ENCODE measurements at regions not wholly inside any gene's neighbourhood (a gene's known extent, or its start where the extent isn't known, plus 50 kb on each side); places are given as distances from the start of the nearest gene placed in this dataset.

DNA sequence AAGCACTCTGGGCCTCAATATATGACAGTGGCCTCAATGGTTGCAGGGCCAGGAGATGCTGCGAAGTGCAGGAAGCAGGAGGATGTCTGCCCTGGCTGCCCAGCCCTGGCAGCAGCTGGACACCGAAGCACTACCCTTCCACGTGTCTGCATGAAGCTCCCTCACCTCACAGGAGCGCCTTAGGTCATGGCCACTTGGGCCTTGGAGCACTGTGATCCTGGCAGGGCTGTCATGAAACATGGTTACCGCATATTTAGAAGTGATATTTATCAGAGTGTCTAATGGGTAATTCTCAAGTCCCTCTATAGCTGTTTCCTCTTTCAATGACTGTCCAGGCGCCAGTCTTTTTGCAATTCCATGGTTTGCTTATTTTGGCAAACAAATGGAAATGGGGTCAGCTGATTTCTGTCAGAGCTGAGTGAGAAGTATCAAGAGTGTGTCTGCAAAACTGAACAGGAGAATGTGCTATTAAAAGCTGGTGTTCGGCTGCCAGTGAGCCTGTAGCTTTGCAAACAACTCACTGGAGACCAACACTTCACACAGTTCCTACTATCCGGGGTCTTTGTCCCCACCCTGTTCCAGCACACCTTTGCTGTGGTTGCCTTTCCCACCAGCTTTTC is 285.9 kb downstream of the KIF4B start:
- DNase-seq (ENCODE audit: low spot score), result no peak

DNA sequence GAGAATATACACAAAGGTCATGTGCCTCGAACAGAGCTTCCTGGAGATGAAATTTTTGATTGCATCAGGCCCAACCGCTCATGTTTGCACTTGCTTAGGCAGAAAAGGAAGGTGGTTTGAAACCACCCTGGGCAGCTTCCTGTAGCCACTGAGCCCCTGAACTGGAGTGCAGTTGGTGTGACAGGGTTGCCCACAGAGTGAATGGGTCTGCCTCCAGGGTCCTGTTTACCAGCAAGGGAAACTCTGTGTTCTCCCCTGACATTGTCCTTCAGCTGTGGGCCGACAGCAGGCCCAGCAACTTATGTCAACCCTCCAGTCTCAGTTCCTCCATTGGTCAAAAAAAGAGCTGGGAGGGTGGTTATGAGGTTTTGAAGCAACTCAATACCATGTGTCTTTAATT is 289.6 kb downstream of the KIF4B start:
- no peak for DNase-seq (ENCODE audit: low spot score)

DNA sequence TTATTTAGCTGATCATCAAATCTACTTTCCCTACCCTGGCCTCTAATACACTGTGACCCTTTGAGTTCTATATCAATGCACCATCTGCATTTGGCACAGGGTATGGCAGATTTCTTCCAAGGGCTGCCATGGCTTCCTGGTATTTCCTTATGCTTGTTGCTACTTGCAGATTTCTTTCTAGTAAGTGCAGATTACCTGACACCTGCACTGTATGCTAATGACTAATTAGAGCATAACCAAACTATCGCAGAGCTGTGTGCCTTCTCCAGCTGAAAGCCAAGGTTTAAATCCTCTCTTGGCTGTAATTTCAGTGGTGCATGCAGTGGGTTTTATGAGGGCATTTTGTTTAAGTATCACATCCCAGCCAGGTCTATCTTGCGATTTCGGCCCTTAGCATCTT is 293.7 kb downstream of the KIF4B start:
- no peak for DNase-seq (ENCODE audit: low spot score)

DNA sequence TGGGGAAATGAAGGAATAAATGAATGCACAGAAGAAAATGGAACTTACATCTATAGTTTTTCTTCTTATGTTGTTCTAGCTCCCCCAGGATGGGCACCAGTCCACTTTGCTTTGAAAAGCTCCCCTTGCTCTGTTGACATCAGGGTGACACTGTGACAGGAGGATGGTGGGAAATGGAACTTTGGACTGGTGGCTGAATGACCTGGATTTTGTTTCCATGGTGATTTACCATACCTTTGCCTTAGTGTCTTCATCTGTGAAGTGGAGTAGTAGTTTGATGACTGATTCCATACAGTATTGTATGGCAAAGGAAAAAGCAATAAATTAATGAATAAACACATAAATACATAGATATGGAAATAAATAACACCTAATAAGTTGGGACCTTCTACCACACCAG is 294.7 kb downstream of the KIF4B start:
- DNase-seq (ENCODE audit: low spot score), result no peak

DNA sequence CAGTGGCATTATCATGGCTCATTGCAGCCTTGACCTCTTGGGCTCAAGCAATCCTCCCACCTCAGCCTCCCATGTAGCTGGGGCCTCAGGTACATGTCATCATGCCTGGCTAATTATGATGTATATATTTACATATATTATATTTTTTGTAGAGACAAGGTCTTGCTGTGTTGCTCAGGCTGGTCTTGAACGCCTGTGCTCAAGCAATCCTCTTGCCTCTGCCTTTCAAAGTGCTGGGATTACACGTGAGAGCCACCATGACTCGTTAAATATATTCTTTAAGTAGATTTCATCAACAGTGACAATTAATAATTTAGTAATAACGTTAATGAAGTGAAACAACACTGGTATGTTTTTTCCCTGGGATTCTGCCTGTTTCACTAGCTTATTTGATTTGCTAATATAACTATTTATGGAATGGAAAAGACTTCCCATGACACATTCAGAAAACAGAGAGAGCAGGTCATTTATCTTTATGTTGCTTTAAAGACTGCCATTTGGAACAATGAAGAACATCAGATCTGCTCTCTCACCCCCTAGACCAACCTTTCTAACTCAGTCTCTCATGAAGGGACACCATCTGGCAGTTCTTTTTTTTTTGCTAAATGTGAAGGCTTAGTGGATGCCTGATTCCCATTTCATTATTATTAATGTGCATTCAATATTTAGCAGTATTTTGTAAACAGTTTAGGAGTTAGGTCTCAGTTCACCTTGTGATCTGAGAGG is 295.6 kb downstream of the KIF4B start:
- no peak for DNase-seq (ENCODE audit: low spot score)

DNA sequence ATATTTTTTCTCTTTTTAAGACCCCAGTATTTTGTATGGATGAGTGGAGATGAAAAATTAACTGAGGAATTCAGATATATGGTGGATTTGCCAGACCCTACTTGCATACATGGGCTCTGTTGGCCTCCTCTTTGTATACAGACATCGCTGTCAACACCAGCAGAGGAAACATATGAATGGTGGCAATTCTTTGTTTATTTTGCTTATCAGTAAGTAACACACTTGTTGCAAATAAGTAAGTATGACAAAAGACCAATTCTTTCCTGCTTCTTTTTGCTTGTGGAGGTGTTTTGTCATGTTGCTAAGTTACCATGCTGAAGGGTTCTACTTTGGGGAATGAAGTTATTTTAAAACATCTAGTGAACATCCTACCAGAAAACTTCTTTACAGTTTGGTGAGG is 298.2 kb downstream of the KIF4B start:
- DNase-seq (ENCODE audit: low spot score), result no peak

DNA sequence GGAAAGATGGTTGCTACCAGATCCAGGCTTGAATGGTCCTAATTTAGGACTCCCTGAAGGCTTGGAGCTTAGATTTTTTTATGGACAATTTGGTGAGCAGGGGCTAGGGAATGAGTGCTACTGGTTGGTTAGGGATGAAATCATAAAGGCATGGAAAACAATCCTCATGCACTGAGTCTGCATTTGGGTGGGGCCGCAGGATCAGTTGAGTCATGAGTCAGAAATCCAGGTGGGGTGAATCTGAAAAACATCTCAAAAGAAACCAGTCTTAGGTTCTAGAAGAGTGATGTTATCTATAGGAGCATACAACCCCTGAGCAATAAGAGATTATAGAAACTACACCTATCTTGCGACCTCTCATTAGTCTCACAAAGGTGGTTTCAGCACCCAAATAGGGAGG is 300.0 kb downstream of the KIF4B start:
- no peak for DNase-seq (ENCODE audit: low spot score)

DNA sequence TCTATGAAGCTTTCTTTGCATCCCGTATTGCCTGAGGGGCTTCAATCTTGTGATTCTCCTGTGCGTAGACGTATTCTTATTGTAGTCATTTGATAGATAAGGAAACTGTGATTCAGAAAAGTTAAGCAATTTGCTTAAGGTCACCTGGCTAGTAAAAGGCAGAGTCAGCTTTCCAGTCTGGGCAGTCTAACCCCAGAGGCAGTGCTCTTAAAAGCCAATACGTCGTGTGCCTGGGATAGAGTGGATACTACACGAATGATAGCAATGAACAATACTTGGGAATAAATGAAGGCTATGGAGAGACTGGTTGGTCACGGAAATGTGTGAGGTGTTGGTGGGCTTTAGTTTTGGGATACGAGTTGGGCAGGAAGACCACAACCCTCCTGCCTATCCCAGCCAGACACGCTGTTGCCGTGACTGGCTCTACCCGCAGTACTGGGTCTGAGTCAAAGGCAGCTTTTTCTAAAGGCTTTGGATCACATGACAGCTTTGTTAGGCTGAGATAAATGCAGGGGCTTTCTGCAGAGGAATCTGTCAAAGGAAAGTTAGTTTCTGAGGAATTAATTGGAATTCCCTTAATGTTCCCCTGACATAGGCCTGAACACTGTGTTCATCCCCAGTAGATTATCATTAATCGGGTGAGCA is 302.6 kb downstream of the KIF4B start:
- DNase-seq (ENCODE audit: low spot score), result no peak

DNA sequence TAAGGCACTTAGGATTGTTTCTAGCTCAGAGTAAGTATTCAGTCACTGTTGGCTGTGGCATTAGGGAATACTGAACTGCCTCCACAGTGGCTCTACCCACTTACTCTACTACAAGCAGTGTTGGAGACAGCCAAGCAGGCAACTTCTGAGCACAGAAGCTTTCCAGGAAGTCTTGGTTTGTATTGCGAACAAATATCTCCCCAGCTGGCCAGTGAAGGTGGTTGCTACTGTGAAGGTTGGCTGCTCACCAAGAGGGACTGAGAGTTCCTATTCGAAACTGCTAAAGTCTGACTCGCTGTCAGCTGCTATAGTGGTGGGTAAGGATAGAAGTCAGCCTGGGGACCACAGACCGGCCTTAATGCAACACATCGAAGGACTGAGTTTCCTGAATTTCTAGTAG is 319.1 kb downstream of the KIF4B start:
- no peak for DNase-seq (ENCODE audit: low spot score)

DNA sequence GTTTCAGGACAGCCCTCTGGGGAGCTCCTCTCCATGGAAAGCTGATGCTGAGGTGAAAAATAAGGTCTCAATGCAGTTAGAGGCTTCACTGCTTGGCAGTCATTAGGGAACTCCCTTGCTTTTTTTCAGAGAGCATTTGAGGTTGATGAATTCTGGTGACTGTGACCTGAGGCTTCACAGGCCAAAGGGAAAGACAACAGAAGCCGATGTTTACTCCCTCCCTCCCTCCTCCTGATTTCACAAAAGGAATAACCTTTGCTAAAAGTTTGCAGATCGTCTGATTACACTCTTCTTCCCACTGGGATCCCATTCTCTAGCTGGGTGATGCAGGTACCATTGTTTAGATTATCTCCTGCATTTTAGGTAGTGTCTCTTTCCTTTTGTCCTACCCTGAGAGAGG is 329.4 kb downstream of the KIF4B start:
- no peak for DNase-seq (ENCODE audit: low spot score)

DNA sequence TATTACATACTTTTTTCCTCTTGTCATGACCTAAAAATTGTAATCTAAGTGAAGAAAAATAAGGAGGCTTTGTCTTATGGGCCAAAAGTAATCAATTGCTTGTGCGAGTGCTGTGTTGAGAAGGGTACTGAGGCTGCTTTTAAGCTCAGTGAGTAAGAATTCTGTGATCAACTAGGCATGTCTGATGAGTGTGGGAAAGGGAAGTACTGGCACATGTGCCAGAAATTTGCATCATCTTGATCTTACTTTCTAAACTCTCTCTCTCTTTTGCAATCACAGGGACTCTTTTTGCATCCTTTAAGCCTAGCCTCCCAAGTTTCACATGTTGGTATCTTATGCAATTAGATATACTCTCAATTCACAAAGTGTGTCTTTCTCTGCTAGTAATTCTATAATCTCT is 329.9 kb downstream of the KIF4B start:
- no peak for DNase-seq (ENCODE audit: low spot score)

DNA sequence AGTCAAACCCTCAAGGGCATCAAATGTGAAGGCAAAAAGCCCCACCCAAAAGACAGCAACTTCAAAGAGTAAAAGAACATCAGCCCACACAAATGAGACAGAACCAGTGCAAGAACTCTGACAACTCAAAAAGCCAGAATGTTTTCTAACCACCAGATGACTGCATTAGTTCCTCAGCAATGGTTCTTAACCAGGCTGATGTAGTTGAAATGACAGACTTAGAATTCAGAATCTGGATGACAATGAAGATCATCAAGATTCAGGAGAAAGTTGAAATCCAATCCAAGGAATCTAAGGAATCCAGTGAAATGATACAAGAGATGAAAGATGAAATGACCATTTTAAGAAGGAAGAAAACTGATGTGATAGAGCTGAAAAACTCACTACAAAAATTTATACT is 339.7 kb downstream of the KIF4B start:
- DNase-seq (ENCODE audit: low spot score), result no peak

DNA sequence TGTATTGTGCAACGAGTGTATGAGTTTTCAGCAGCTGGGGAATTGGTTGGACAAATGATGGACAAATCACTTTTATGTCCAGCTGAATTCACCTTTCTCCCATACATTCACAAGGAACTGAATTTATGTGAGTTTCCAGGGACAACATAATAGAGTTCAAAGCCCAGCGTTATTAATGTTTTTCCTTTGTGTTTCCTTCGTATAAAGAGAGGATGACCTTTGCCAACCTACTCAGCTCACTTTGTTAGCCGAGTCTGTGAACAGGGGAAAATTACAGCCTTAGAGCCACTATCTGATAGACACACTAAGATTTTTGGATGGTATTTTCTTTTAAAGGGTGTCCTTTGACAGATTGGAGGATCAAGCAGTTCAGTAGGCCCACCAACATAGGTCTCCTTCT is 352.5 kb downstream of the KIF4B start:
- DNase-seq (ENCODE audit: low spot score), result no peak

DNA sequence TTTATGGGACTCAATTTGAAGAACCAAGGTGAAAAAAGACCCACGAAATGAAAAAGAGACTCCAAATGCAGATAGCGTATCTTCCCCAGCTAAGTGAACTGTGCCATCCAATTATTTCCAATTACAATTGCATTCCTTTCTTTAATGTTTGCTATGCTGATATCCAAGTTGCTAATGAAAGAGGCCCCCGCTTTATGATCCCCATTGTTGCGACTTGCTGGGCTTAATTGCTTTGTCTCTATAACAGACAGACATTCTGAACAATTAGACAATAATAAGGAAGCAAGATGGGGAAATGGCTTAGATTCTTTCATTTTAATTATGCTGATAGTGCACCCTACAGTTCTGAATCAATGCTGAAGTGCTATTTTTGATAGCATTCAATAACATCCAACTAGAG is 354.3 kb downstream of the KIF4B start:
- no peak for DNase-seq (ENCODE audit: low spot score)

DNA sequence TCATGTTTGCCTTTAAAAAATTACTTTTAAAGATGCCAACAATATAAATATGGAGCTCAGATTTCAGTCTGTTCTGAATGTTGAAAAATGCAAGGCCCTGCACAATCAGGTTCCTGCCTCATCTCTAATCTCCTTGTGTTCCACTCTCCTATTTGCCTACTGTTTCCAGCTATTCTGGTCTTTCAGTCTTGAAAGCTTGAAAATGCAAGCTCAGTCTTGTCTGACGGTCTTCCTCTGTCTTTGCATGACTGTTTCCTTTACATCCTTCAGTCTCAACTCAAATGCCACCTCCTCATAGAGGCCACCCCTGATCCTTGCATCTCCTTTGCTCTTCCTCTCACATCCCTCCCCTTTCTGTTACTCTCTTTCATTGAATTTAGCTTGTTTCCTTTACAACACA is 354.9 kb downstream of the KIF4B start:
- no peak for DNase-seq (ENCODE audit: low spot score)

DNA sequence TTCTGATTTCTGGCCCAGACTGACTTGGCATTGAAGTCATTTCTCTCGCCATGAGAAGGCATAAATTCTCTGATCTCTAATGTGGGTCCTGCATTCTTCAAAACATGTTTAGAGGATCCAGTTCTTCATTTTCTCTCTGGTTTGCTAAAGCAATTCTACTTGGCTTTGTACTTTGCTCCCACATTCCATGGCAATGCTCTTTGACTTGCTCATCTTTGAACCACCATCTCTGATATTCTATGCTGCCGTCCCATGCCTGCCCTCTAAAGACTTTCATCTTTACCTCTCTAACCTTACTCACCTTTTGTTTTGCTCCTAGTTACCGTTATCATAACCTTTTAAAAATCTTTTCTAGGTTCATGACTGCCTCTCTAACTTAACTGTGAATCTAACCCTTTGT is 366.9 kb downstream of the KIF4B start:
- no peak for DNase-seq (ENCODE audit: low spot score)

DNA sequence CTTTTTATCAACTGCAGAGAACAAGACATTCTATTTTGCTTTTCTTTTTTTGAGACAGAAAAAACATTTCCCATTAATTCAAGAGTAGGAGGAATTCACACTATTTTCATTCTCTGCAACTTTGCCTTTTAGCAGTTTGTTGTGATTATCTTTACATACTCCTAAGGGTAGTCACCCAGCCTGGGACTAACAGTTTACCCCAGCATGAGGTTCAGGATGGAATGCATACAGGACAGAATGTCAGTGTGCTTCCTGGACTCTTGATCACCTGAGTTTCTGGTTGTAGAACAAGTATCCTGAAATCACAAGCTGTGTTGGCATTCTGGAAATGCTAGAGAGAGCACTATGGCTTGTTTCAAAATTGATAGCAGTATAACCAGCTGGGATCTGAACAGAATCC is 368.1 kb downstream of the KIF4B start:
- DNase-seq (ENCODE audit: low spot score), result no peak

DNA sequence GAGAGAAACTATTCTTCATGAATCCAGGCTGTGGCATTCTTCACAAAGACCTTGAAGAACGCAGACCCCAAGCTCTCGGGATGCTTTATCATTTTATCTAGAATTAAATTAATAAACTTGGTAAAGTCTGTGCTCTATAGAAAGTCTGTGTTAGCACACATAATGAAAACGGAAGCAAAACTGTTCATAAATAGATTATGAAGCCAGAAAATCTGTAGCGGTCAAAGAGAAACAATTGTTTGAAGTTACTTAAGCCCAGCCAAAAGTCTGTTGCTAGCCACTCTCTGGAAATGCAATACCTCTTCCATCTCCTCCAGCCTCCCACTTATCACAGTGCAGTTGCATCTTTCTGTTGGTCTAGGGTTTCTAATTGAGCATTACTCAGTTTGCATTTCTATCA is 375.9 kb downstream of the KIF4B start:
- DNase-seq (ENCODE audit: low spot score), result no peak

DNA sequence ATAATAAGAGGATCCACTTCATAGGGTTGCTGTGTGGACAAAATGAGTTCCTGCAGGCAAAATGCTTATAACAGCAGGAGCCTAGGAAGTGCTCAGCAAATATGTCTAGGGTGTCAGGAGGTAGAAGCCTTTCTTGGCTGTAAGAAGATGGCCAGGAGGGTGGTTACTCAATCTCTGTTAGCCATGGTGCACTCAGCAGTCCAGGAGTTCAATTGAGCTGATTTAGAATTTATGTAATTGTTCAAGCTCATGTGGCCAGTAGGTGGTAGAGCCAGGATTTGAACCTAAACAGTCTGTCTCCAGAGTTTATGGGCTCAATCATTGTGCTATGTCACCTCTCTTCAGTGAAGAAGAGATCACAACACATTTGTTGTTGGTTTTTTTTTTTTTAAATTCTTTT is 381.2 kb downstream of the KIF4B start:
- no peak for DNase-seq (ENCODE audit: low spot score)

DNA sequence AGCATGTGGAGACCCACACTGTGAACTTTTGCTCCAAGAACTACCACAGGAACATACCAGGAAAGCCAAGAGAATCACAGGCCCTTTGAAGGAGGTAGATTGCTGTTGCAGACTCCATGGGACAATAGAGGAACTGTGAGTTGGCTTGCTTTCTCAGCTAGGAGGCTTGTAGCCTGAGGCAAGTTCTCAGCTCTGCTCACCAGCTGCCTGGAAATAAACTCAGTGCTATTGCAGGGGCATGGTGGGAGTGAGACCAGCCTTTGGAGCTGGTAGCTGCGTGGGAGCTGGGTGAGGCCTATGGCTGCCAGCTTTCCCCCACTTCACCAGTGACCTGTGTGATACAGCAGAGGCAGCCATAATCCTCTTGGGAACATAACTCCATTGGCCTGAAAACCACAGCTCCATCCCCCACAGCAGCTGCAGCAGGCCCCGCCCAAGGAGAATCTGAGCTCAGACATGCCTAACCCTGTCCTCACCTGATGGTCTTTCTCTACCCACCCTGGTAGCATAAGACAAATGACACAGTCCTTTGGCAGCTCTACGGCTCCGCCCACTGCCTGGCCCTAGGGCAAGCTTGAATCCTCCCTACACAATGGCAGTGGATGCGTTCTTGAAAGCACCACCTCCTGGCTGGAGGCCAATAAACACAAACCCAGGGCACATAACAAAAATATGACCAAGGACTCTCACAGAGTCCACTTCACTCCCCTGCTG is 389.5 kb downstream of the KIF4B start:
- DNase-seq (ENCODE audit: low spot score), result no peak

DNA sequence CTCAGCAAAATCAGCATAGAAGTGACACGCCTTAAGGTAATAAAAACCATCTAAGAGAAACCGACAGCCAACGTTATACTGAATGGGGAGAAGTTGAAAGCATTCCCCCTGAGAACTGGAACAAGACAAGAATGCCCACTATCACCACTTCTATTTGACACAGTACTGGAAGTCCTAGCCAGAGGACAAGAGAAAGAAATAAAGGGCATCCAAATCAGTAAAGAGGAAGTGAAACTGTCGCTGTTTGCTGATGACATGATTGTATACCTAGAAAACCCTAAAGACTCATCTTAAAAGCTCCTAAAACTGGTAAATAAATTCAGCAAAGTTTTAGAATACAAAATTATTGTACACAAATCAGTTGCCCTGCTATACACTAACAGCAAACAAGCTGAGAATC is 393.3 kb downstream of the KIF4B start:
- no peak for DNase-seq (ENCODE audit: low spot score)

DNA sequence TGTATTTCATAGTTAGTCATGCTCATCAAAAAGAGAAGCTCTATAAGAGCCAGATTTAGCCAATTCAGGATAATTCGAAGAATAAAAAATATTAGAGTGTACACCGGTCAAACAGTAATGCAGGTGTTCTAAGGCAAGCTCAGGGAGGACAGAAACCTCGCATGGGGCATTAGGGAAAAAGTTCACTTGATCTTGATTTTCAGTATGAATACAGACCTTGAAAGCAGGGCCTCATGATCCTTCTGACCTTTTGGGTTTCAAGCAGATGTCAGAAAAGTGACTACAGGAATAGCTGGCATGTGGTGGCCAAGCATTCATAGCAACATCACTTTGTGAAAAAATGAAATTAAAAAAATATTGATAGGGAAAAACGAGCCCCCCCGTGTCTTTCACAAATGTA is 394.9 kb downstream of the KIF4B start:
- DNase-seq (ENCODE audit: low spot score), result no peak

DNA sequence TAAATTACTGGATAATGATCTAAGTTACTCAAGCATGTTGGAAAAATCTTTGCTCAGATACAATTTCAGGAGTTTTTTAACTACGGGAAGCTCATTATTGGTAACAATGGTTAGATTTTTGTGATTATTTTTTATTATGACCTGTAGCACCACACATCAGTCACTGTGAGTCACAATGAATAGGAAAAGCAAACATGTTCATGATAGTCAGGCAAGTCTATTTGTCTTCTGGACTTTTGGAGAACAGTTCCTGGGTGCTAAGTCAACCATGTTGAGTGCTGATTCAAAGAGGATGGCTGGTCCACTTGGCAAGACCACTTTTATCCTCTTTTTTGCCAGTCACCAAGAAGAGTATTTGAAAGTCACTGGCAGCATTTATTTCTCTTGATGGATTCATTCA is 403.2 kb downstream of the KIF4B start:
- no peak for DNase-seq (ENCODE audit: low spot score)

All from CD4-positive, alpha-beta T cell treated with Interleukin-6 at 100 ng/mL for 8 hours (primary cell).